H1 (cell line): ENCODE measurements at regions not wholly inside any gene's neighbourhood (a gene's known extent, or its start where the extent isn't known, plus 50 kb on each side); places are given as distances from the start of the nearest gene placed in this dataset.

ENCODE experiments used
- BACH1 ChIP-seq: IDR thresholded peaks from 2 replicates; pipeline ENCODE4 v1.6.1; 2012; ENCODE audit warnings: low read length, improper control_type of control experiment
- CTCF ChIP-seq, 3 experiments: IDR thresholded peaks; 1 replicate in 2 of 3; 2 replicates in 1 of 3; pipeline versions ENCODE4 v1.5.1 to v1.6.1; 2011; ENCODE audit warnings: low read length in 3 of 3, mild to moderate bottlenecking in 3 of 3, inconsistent platforms in 2 of 3, low read depth in 1 of 3, moderate library complexity in 1 of 3; ENCODE audit not compliant: insufficient read depth in 1 of 3; ENCODE audit errors: control extremely low read depth in 1 of 3
- EP300 ChIP-seq, 2 experiments: IDR thresholded peaks; 1 replicate in 1 of 2; 2 replicates in 1 of 2; pipeline ENCODE4 v1.6.1; 2011 to 2012; ENCODE audit warnings: low read depth in 2 of 2, low read length in 2 of 2, mild to moderate bottlenecking in 2 of 2, borderline replicate concordance in 1 of 2, inconsistent platforms in 1 of 2, moderate library complexity in 1 of 2
- EZH2 ChIP-seq: fragments of 200-600 bp; sonication (generic); IDR thresholded peaks from 2 replicates; pipeline ENCODE4 v1.7.1; 2012; ENCODE audit warnings: low read depth, mild to moderate bottlenecking, moderate library complexity, low read length, inconsistent platforms; ENCODE audit not compliant: severe bottlenecking
- FOSL1 ChIP-seq: IDR thresholded peaks from 2 replicates; pipeline ENCODE4 v1.6.1; 2011; ENCODE audit warnings: mild to moderate bottlenecking, low read depth, low read length, moderate library complexity; ENCODE audit not compliant: insufficient read depth
- NRF1 ChIP-seq: IDR thresholded peaks from 2 replicates; pipeline ENCODE4 v1.6.1; 2011; ENCODE audit warnings: mild to moderate bottlenecking, low read depth, low read length, improper control_type of control experiment
- POLR2AphosphoS5 ChIP-seq: IDR thresholded peaks from 2 replicates; pipeline ENCODE4 v1.6.1; 2011; ENCODE audit warnings: low read depth, low read length
- TCF12 ChIP-seq: IDR thresholded peaks from 2 replicates; pipeline ENCODE4 v1.6.1; 2011; ENCODE audit warnings: low read depth, mild to moderate bottlenecking, low read length

- TF ChIP-seq NRF1 = no peak
- no peak for TF ChIP-seq FOSL1
- no peak for TF ChIP-seq BACH1
- no peak for TF ChIP-seq TCF12
- no peak for TF ChIP-seq POLR2AphosphoS5
- no peak for TF ChIP-seq CTCF (IDR thresholded peaks at IDR 0.05; ENCODE audit: control extremely low read depth in 1 of 3, insufficient read depth in 1 of 3, low read depth in 1 of 3, low read length in 3 of 3)
- no peak for TF ChIP-seq EP300 (IDR thresholded peaks at IDR 0.05; ENCODE audit: borderline replicate concordance in 1 of 2, low read depth in 2 of 2, low read length in 2 of 2)
- no peak for TF ChIP-seq EZH2
Observed at GRCh38 chr4:176902710-176903323, 110.1 kb upstream of the VEGFC start.
